ENCODE measurements at regions not wholly inside any gene's neighbourhood (a gene's known extent, or its start where the extent isn't known, plus 50 kb on each side); places are given as distances from the start of the nearest gene placed in this dataset.

- TF ChIP-seq, protein P1, sequence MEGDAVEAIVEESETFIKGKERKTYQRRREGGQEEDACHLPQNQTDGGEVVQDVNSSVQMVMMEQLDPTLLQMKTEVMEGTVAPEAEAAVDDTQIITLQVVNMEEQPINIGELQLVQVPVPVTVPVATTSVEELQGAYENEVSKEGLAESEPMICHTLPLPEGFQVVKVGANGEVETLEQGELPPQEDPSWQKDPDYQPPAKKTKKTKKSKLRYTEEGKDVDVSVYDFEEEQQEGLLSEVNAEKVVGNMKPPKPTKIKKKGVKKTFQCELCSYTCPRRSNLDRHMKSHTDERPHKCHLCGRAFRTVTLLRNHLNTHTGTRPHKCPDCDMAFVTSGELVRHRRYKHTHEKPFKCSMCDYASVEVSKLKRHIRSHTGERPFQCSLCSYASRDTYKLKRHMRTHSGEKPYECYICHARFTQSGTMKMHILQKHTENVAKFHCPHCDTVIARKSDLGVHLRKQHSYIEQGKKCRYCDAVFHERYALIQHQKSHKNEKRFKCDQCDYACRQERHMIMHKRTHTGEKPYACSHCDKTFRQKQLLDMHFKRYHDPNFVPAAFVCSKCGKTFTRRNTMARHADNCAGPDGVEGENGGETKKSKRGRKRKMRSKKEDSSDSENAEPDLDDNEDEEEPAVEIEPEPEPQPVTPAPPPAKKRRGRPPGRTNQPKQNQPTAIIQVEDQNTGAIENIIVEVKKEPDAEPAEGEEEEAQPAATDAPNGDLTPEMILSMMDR (IDR thresholded peaks at IDR 0.05; ENCODE audit: insufficient read depth, low read length) = no peak
- TF ChIP-seq POLR2AphosphoS5 (IDR thresholded peaks at IDR 0.05; ENCODE audit: low read depth) = no peak
- TF ChIP-seq GABPA (IDR thresholded peaks at IDR 0.05; ENCODE audit: low read depth) = no peak
Observed at GRCh38 chr18:1811282-1811681, 760.0 kb downstream of the METTL4 start.

All from HL-60 (cell line).